ENCODE measurements at regions not wholly inside any gene's neighbourhood (a gene's known extent, or its start where the extent isn't known, plus 50 kb on each side); places are given as distances from the start of the nearest gene placed in this dataset.

DNA sequence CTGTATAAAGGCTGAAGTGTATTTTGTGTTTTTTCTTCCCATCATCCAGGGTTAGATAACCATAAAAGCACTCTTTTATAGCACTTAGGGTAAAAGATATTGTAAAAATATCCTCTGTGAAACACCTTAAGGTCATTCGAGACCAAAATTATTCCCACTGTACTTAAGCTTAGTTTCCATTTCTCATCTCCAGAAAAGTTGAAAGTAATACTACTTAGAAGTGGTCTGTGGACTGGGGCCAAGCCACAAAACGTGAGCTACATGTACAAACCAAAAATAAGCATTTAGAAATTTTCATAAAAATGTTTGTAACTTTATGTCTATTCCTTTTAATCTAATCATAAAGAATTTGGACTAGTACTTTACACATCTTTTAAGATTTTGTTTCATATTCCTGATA is 142.0 kb upstream of the NTM start:
- H3K36me3 ChIP-seq (ENCODE audit: control insufficient read depth, insufficient read depth, low read length), result no peaks in the 10 kb centered on the region
- CTCF ChIA-PET, result no interaction called here
- H3K27ac ChIP-seq (ENCODE audit: low read length), result no peak overlapping the region
- no peaks in the 10 kb centered on the region for H3K4me1 ChIP-seq (ENCODE audit: control insufficient read depth, insufficient read depth, low read length)
- ATAC-seq, result no peak
- H3K9me3 ChIP-seq (ENCODE audit: control insufficient read depth, insufficient read depth, low read depth, low read length), result no peaks in the 10 kb centered on the region
- in situ Hi-C loops (cut with HindIII; ENCODE audit: low pct_unique_long_range_greater_than_20kb, low sequenced_read_pairs) (no loop called here), intact Hi-C loops (cut with micrococcal nuclease; ENCODE audit: unreplicated experiment) (no loop called here)
- TF ChIP-seq TCF7L2 (IDR thresholded peaks at IDR 0.05; ENCODE audit: low read depth, low read length) (no peak), POLR2AphosphoS5 (IDR thresholded peaks at IDR 0.05; ENCODE audit: low read depth, low read length) (no peak)
- TF ChIP-seq, protein P1, sequence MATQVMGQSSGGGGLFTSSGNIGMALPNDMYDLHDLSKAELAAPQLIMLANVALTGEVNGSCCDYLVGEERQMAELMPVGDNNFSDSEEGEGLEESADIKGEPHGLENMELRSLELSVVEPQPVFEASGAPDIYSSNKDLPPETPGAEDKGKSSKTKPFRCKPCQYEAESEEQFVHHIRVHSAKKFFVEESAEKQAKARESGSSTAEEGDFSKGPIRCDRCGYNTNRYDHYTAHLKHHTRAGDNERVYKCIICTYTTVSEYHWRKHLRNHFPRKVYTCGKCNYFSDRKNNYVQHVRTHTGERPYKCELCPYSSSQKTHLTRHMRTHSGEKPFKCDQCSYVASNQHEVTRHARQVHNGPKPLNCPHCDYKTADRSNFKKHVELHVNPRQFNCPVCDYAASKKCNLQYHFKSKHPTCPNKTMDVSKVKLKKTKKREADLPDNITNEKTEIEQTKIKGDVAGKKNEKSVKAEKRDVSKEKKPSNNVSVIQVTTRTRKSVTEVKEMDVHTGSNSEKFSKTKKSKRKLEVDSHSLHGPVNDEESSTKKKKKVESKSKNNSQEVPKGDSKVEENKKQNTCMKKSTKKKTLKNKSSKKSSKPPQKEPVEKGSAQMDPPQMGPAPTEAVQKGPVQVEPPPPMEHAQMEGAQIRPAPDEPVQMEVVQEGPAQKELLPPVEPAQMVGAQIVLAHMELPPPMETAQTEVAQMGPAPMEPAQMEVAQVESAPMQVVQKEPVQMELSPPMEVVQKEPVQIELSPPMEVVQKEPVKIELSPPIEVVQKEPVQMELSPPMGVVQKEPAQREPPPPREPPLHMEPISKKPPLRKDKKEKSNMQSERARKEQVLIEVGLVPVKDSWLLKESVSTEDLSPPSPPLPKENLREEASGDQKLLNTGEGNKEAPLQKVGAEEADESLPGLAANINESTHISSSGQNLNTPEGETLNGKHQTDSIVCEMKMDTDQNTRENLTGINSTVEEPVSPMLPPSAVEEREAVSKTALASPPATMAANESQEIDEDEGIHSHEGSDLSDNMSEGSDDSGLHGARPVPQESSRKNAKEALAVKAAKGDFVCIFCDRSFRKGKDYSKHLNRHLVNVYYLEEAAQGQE (IDR thresholded peaks at IDR 0.05; ENCODE audit: insufficient read depth in 1 of 2, low read depth in 2 of 2, low read length in 1 of 2), result no peak
- peaks cover 5% of the 10 kb centered on the region; the same call in 1 of the 2 replicates for H3K27me3 ChIP-seq (ENCODE audit: control insufficient read depth, insufficient read depth, low read length)
- H3K4me3 ChIP-seq (ENCODE audit: low read depth in 2 of 2, low read length in 2 of 2), result no peak overlapping the region
- BruUV-seq (replicated peaks), result no TSS peak
- DNase-seq (ENCODE audit: low read depth, low spot score), result no peak
- POLR2A ChIA-PET, result no interaction called here

DNA sequence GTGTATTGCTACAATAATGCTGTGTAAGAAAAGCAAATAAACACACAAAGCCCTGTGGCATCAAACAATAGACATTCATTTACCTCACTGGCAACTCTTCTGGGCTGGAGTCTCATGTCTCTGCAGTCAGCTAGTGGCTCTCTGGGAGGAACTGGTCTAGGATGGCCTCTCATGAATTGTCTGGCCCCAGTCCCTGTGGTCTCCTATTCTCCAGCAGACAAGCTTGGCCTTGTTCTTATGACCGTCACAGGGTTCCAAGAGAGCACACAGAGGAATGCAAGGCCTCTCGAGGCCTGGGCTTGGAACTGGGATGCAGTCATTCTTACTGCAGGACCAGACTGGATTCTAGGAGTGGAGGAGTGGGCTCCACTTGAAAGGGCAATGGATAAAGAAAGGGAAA is 141.2 kb upstream of the NTM start:
- CTCF ChIA-PET, result interaction anchor here (0.7 kb wide), 1 partner anchor 271 kb away, joined by 3 read pairs; no protein-coding TSS in a partner anchor
- no peak for ATAC-seq
- BruUV-seq (replicated peaks), result no TSS peak

More for the DNA sequence above, 141.2 kb upstream of the NTM start:
- TF ChIP-seq, protein P2, sequence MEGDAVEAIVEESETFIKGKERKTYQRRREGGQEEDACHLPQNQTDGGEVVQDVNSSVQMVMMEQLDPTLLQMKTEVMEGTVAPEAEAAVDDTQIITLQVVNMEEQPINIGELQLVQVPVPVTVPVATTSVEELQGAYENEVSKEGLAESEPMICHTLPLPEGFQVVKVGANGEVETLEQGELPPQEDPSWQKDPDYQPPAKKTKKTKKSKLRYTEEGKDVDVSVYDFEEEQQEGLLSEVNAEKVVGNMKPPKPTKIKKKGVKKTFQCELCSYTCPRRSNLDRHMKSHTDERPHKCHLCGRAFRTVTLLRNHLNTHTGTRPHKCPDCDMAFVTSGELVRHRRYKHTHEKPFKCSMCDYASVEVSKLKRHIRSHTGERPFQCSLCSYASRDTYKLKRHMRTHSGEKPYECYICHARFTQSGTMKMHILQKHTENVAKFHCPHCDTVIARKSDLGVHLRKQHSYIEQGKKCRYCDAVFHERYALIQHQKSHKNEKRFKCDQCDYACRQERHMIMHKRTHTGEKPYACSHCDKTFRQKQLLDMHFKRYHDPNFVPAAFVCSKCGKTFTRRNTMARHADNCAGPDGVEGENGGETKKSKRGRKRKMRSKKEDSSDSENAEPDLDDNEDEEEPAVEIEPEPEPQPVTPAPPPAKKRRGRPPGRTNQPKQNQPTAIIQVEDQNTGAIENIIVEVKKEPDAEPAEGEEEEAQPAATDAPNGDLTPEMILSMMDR (IDR thresholded peaks at IDR 0.05), result no peak
- TF ChIP-seq POLR2AphosphoS5 (IDR thresholded peaks at IDR 0.05; ENCODE audit: low read depth, low read length), result no peak
- no peak for TF ChIP-seq TCF7L2 (IDR thresholded peaks at IDR 0.05; ENCODE audit: low read depth, low read length)
- TF ChIP-seq, protein P1 (IDR thresholded peaks at IDR 0.05; ENCODE audit: insufficient read depth in 1 of 2, low read depth in 2 of 2, low read length in 1 of 2), result no peak
- no peak for TF ChIP-seq SIN3A (IDR thresholded peaks at IDR 0.05; ENCODE audit: borderline replicate concordance, insufficient read depth, low read depth, low read length)
- no peak for DNase-seq (ENCODE audit: low read depth, low spot score)
- POLR2A ChIA-PET, result no interaction called here
- Histone ChIP-seq H3K36me3 (ENCODE audit: control insufficient read depth, insufficient read depth, low read length) (no peaks in the 10 kb centered on the region), H3K27ac (ENCODE audit: low read length) (no peak overlapping the region), H3K4me3 (ENCODE audit: low read depth in 2 of 2, low read length in 2 of 2) (no peak overlapping the region), H3K4me1 (ENCODE audit: control insufficient read depth, insufficient read depth, low read length) (no peaks in the 10 kb centered on the region), H3K27me3 (ENCODE audit: control insufficient read depth, insufficient read depth, low read length) (peaks cover 7% of the 10 kb centered on the region; the same call in 1 of the 2 replicates), H3K9me3 (ENCODE audit: control insufficient read depth, insufficient read depth, low read depth, low read length) (no peaks in the 10 kb centered on the region)
- in situ Hi-C loops (cut with HindIII; ENCODE audit: low pct_unique_long_range_greater_than_20kb, low sequenced_read_pairs), result no loop called here
- intact Hi-C loops (cut with micrococcal nuclease; ENCODE audit: unreplicated experiment), result no loop called here
